GM12891 (cell line): ENCODE measurements at regions not wholly inside any gene's neighbourhood (a gene's known extent, or its start where the extent isn't known, plus 50 kb on each side); places are given as distances from the start of the nearest gene placed in this dataset.

Experiments
- PAX5 ChIP-seq: IDR thresholded peaks from 2 replicates; pipeline ENCODE4 v1.6.1; 2011; ENCODE audit warnings: low read length, moderate library complexity, mild to moderate bottlenecking; ENCODE audit not compliant: insufficient read depth, severe bottlenecking
- POLR2A ChIP-seq: IDR thresholded peaks from 2 replicates; pipeline ENCODE4 v1.6.1; 2011; ENCODE audit warnings: low read depth, low read length, control low read depth
- POLR2AphosphoS5 ChIP-seq: IDR thresholded peaks from 2 replicates; pipeline ENCODE4 v1.6.1; 2011; ENCODE audit warnings: low read depth, low read length, control low read depth
- POU2F2 ChIP-seq: IDR thresholded peaks from 2 replicates; pipeline ENCODE4 v1.6.1; 2011; ENCODE audit warnings: low read depth, mild to moderate bottlenecking, control low read depth, low read length, moderate library complexity
- SPI1 ChIP-seq: IDR thresholded peaks from 2 replicates; pipeline ENCODE4 v1.6.1; 2011; ENCODE audit warnings: low read depth, low read length, control low read depth
- TAF1 ChIP-seq: IDR thresholded peaks from 2 replicates; pipeline ENCODE4 v1.6.1; 2011; ENCODE audit warnings: low read depth, low read length, control low read depth

GRCh38 chr3:127121885-127122284, 71.0 kb upstream of the PRR23E start:
- TF ChIP-seq TAF1 (no peak), POLR2A (no peak), POLR2AphosphoS5 (no peak), PAX5 (no peak), SPI1 (no peak), POU2F2 (no peak)
